NCI-H226 (cell line): ENCODE measurements at regions not wholly inside any gene's neighbourhood (a gene's known extent, or its start where the extent isn't known, plus 50 kb on each side); places are given as distances from the start of the nearest gene placed in this dataset.
A peak's percentile ranks its signal among the peaks of the same experiment; 100 is the strongest.

ENCODE experiments used
- DNase-seq: peaks from one replicate; pipeline ENCODE4 v3.0.0-alpha.2; 2015

GRCh38 chr5:93096561-93096960 is 484.5 kb downstream of the NR2F1-AS1 start:
- peak; percentile 70 for DNase-seq

- peak; percentile 31 for DNase-seq
Measured at GRCh38 chr5:93092349-93093105, 488.5 kb downstream of the NR2F1-AS1 start.

DNA sequence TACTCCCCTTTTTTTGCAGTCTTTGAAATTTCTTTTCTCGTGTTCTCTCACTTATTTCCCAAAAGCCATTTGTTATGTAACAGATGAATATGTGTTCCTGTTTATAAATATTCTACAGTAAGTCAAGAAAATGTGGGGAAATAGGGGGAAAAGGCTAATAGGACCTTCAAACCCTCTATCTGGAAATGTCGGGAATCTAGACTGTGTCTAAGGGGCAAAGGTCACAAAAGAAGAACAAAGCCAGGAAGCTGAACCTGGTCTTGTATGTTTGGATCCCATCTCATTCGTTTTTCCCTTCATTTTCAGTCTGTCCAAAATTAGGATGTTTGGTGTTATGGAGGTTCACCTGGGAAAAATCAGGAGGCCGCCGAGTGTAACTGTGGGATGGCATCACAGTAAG is 490.3 kb downstream of the NR2F1-AS1 start:
- no peak for DNase-seq

- no peak for DNase-seq
Measured at GRCh38 chr5:93088592-93089389, 492.2 kb downstream of the NR2F1-AS1 start.

- no peak for DNase-seq
Measured at GRCh38 chr5:93087326-93087725, 493.7 kb downstream of the NR2F1-AS1 start.

DNA sequence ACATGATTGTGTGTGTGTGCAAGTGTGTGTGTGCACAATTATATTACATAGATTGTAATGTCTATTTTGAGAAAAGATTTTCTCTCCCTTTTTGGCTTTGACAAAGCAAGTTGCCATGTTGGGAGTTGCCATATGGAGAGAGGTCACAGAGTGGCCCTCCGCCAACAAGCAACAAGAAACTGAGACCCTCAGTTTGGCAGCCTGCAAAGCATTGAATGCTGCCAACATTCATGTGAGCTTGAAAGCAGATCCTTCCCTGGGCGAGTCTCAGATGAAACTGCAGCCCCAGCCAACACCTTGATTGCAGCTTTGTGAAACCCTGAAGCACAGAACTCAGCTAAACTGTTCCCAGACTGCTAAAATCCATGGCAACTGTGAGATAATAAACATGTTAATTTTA is 498.0 kb downstream of the NR2F1-AS1 start:
- DNase-seq = no peak

GRCh38 chr5:93079046-93079445 is 502.0 kb downstream of the NR2F1-AS1 start:
- no peak for DNase-seq

- DNase-seq = peak; percentile 93
Measured at GRCh38 chr5:93078082-93079038, 502.7 kb downstream of the NR2F1-AS1 start.

- DNase-seq = no peak
Measured at GRCh38 chr5:93076566-93076965, 504.5 kb downstream of the NR2F1-AS1 start.

- no peak for DNase-seq
Measured at GRCh38 chr5:93076096-93076495, 504.9 kb downstream of the NR2F1-AS1 start.

DNA sequence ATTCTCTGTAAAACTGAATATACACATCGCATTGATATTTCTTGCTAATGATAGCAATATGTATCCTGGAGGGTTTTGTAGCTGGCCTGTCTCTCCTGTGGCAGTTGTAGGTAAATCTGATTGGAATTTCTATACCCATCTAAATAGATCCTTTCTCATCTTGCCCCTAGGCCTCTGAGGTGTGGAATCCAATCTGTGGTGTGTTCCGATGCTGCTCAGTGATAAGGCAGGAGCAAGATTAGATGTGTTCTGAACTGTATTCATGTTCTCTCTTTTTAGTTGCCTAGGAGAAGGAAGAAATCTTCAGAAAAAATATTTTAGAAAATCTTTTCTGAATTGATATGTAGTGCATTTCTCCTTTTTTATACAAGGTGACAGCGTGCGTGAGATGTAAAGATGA is 507.5 kb downstream of the NR2F1-AS1 start:
- DNase-seq = peak; percentile 28

- DNase-seq = peak; percentile 30
Measured at GRCh38 chr5:93072831-93073459, 508.1 kb downstream of the NR2F1-AS1 start.

- no peak for DNase-seq
Measured at GRCh38 chr5:93071710-93072109, 509.3 kb downstream of the NR2F1-AS1 start.

GRCh38 chr5:93070938-93071337 is 510.1 kb downstream of the NR2F1-AS1 start:
- no peak for DNase-seq

DNA sequence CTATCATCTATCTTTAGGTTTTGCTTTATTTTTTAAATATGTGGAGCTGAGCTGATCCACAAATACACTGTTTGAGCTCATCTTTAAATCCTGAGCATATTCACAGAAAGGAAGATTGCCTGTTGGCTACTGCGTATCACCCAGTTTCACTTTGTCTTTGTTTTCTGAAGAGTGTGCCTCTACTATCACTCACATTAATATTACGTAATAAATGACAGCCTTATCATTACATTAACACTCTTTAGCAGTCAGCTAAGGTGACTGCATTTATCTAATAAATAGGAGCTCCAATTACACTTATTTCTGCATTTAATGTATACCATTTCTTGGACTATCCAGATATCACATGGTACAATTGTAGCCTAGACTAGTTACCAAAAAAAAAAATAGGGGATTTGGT is 511.7 kb downstream of the NR2F1-AS1 start:
- DNase-seq = no peak

- no peak for DNase-seq
Measured at GRCh38 chr5:93062548-93062947, 518.5 kb downstream of the NR2F1-AS1 start.

DNA sequence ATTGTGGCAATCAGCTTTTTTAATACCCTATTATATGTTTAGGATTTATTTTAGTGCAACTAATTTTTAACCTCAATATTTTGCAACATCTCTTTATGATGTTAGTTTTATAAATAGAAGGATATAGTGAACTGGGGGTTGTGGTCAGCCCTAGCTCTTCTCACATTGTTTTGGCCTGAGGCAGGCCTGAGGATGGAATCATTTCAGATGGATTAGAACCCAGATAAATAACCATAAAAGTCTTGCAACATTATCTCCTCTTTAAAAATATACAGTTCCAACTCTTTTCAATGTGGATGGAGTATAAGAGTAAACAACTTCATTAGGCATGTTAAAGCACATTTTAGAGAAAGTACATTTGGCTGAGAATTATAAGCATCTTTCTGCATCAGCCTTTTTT is 522.7 kb downstream of the NR2F1-AS1 start:
- DNase-seq = peak; percentile 58

- no peak for DNase-seq
Measured at GRCh38 chr5:93057311-93057710, 523.7 kb downstream of the NR2F1-AS1 start.

- no peak for DNase-seq
Measured at GRCh38 chr5:93055971-93056370, 525.0 kb downstream of the NR2F1-AS1 start.

- no peak for DNase-seq
Measured at GRCh38 chr5:93055561-93055960, 525.5 kb downstream of the NR2F1-AS1 start.

- DNase-seq = peak; percentile 31
Measured at GRCh38 chr5:93054424-93055163, 526.4 kb downstream of the NR2F1-AS1 start.

DNA sequence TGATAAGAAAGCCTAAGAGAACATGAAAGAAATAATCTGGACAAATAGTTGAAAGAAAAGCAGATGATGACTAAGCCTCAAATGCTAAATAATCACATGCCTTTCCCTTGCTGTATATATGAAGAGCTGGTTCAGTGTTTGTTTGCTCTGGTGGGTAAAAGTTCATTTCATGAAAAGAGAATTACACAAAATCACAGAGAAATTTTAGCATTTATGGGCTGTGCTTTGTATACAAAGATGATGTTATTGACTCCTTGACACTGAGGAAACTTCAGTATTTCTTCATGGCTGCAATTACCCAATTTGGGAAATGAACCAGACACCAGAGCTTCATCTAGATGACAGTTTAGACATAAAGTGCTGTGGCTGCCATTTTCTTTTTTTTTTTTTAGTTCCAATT is 527.2 kb downstream of the NR2F1-AS1 start:
- DNase-seq = no peak
